HG03378 (cell line): ENCODE measurements at regions not wholly inside any gene's neighbourhood (a gene's known extent, or its start where the extent isn't known, plus 50 kb on each side); places are given as distances from the start of the nearest gene placed in this dataset.

Source experiments
- ATAC-seq: cut with Tn5 transposase; IDR thresholded peaks from one replicate; pipeline ENCODE4 v1.9.1; 2021; ENCODE audit warnings: mild to moderate bottlenecking, moderate library complexity; ENCODE audit not compliant: unreplicated experiment

DNA sequence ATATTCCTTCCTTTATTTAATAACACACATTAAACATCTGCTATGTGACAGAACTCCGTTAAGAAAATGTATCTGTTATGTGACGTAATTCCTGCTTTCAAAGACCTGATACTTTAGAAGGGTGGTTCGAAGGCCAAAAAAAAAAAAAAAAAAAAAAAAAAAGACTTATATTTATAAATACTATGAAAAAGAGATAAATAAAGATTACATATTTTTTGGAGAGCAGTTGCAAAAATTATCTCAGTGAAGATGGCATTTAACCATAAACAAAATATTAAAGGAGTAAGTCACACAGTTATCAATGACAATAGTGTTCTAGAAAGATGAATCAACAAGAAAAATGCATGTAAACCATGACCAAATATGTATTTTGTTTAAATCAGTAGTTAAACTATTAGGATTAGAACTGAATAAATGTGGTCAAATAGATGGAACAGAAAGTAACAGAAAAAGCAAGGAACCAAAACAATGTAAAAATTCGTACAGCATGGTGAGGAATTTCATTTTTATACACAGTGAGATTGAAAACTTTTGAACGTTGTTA is 612.3 kb upstream of the SLITRK5 start:
- ATAC-seq = no peak

DNA sequence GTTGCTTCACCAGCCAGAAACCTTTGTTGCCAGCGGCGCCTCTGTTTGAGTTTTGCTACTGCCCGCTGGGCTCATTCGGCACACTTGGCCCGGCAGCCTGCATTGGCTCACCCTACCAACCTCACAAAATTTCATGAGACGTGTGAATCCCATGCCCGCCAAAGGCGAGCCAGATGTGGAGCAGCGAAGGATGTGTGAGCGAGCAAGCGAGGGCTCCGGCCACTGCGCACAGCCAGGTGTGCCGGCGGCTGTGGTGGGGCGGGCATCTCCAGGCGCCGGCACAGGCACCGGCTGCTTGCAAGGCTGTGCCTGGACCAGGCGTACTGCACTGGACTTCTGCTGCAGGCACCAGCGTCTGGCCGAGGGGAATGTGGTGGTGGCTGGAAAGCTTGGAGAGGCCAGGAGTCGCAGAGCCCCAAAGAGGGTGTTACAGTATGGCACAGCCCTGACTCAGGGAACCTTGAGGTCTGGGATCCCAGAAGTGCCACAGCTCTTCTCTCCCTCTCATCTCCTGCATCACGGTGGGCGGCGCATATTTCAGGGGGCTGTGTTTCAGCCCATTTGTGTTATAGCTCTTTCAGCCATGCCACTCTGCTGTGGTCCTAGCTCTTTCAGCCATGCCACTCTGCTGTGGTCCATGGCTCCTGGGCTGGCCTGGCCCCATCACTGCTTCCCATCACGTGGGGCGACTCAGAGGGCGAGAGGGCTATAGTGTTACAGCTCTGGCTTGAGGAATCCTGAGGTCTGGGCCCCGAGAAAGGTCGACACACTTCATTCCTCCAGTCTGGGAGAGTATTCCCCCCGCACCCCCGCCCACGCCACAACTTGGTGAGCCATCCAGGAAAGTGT is 592.0 kb upstream of the SLITRK5 start:
- no peak for ATAC-seq

DNA sequence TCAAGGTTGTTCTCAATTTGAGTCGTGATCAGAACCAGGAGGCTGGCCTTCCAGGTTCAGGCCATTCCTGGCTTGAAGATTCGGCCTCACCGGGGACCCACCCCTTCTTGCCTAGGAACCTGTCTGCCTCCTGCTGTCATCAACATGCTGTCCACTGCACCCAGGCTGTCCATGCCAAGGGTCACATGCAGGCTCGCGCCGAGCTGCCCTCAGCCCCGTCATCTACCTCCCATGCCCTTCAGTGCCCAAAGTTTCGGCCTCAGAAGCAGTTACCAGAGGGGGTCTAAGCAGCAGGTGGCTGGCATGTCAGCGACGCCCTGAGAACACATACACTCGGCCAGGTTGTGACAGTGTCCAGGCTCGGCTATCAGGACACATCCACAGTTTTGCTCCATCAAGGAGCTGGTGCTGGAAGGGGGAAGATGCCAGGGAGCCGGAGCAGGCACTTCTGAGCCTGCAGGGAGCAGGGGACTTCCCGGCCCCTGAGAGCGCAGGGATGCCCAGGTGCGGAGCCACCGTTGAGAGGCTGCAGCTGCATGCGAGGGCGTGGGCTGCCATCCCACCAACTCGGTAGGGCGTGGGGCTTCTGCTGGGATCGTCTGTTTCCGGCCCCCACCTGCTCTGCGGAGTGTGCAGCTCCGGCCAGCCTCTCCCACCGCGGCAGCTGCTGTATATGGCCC is 590.9 kb upstream of the SLITRK5 start:
- ATAC-seq = no peak

DNA sequence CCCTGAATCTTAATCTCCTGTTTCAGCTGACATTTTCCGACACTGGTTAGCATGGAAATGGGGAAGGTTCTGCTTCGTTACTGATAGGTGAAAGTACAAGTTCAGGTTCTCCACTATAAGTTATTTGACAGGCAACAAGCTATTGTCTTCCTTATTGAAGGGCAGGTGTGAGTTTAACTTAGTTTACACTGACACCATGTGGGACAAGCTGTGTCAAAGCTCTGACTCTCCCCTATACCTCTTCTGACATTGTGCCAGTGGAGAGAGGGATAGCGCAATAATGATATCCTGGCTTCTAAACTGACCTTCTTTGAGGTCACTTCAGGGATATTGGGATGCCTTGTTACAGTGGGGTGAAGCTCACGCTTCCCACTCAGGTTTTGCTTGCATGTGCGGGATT is 587.0 kb upstream of the SLITRK5 start:
- ATAC-seq = no peak

- ATAC-seq = no peak
Observed at GRCh38 chr13:87087741-87088140, 583.4 kb upstream of the SLITRK5 start.

DNA sequence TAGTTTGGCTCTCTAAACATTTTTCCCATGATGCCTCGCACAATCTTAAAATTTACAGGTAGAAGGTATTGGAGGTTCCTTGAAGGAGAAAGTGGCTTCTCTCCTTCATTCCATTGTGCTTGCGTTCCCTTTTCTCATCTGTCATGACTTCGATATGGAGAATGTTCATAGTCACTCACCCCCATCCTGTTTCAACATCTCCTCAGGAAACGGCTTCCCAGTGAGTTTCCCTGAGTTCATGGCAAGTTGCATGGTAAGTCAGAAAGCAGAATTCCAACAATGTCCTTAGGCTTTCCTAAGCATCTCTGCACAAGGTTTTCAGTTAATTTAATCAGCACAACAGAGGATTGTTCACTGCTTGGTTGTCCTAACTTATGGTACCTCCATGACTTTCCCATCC is 581.8 kb upstream of the SLITRK5 start:
- ATAC-seq = no peak

GRCh38 chr13:87093399-87093798 is 577.8 kb upstream of the SLITRK5 start:
- ATAC-seq = no peak

DNA sequence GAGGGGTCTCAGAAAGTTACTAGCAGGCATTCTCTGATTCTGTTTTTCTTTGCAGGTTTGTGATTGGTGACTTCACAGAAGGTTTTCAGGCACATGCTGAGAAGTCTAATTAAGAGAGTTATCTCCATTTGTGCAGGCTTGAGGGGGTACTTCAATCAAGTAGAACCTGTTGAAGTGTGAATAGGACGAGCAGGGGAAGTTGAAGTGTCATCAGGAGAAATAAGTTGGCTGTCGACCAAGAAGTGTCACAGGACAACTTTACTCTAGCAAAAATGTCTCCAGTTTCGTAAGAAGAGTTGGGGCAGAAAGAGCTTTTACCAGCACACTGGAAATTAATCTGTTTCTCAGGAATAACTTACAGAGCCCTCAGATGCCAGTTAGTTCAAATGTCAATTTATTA is 576.5 kb upstream of the SLITRK5 start:
- ATAC-seq = no peak

DNA sequence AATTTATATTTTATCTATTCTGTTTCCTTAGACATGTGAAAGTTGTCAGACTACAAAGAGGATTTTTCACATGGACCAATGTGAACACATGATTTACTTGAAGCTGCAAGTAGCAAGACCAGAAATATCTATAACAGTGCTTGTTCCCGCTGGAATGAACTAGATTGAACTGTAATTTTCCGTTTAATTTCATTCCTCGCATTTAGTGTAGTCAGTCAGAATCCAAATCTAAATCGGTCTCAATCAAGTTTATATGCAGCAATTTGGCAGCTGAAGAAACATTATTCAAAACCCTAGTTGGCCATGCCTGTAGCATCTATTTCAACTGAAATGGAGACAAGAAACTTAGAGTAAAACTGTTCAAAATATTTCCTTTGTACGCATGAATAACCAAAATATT is 570.7 kb upstream of the SLITRK5 start:
- ATAC-seq = no peak

GRCh38 chr13:87107651-87108050 is 563.5 kb upstream of the SLITRK5 start:
- no peak for ATAC-seq

GRCh38 chr13:87120476-87120875 is 550.7 kb upstream of the SLITRK5 start:
- ATAC-seq = no peak

- ATAC-seq = no peak
Observed at GRCh38 chr13:87122551-87122950, 548.6 kb upstream of the SLITRK5 start.

DNA sequence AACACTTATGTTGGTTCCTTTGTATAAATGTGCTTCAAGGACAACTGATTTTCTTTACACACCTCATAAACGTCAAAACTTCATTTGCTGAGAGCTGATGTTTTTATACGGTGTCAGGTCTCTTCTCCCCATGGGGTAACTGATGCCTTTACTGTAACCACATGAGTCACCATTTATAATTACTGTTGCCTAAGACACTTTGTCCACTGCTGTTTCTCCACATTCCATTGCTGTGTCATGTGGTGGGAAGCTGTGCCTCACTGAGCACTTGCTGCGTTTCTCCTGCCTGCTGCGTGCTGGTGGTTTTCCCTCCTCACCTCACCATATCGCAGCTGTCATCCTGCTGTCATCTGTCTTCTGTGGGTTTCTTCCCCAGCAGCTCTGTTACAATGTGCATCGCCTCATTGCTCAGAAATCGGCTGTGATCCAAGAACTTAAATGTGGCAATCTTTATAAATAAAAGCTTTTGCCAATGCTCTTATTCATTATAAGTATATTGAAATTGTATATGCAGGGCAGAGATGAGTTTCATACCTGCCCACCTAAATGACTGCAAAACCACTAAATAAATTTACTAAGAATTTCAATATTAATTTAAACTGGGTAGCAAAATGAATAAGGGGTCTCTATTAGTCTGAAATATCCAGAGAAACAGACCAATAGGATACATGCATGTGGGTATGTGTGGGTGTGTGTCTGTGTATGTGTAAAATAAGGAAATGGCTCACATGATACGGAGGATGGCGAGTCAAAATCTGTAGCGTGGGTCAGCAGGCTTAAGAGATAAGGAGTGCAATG is 547.0 kb upstream of the SLITRK5 start:
- no peak for ATAC-seq

DNA sequence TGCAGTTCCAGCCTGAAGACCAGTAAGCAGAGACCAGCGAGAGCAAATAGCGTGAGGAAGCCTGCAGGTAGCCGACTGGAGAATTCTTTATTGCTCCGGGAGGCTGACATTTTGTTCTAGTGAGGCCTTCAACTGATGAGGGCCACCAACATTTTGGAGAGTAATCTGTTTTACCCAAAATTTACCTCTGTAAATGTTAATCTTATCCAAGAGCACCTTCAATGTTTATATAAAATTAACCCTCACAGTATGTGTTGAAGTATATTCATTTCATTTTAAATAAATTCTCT is 546.4 kb upstream of the SLITRK5 start:
- no peak for ATAC-seq

- no peak for ATAC-seq
Observed at GRCh38 chr13:87128036-87128435, 543.1 kb upstream of the SLITRK5 start.

GRCh38 chr13:87128491-87128890 is 542.7 kb upstream of the SLITRK5 start:
- no peak for ATAC-seq

- ATAC-seq = no peak
Observed at GRCh38 chr13:87129602-87130300, 541.4 kb upstream of the SLITRK5 start.

GRCh38 chr13:87130423-87130822 is 540.7 kb upstream of the SLITRK5 start:
- no peak for ATAC-seq

GRCh38 chr13:87131611-87132010 is 539.6 kb upstream of the SLITRK5 start:
- ATAC-seq = no peak

DNA sequence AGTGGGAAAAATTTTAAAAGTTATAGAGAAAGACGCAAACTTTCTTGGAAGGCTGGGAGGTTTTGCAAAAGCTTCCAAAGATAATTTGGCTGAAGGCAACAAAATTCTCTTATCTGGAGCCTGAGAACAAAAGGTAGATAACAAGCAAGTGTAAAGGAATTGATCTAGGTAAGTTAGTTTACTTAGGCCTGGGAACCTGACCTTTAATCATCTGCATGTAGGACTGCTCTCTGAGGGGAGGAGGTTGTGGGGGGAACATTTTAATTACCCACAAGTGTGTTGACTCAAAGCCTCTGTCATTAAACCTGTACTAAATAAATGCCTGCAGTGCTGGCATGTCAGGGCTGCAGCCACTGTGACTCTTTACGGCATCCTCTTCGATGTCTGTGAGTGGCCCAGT is 532.3 kb upstream of the SLITRK5 start:
- ATAC-seq = no peak

GRCh38 chr13:87147076-87147475 is 524.1 kb upstream of the SLITRK5 start:
- ATAC-seq = no peak
